HG02798 (cell line): ENCODE measurements at regions not wholly inside any gene's neighbourhood (a gene's known extent, or its start where the extent isn't known, plus 50 kb on each side); places are given as distances from the start of the nearest gene placed in this dataset.

Experiments used
- ATAC-seq: cut with Tn5 transposase; IDR thresholded peaks from one replicate; pipeline ENCODE4 v1.9.1; 2021; ENCODE audit warnings: mild to moderate bottlenecking; ENCODE audit not compliant: unreplicated experiment, poor library complexity

GRCh38 chr5:3542769-3543168 lies 52.9 kb upstream of the IRX1 start:
- no peak for ATAC-seq

DNA sequence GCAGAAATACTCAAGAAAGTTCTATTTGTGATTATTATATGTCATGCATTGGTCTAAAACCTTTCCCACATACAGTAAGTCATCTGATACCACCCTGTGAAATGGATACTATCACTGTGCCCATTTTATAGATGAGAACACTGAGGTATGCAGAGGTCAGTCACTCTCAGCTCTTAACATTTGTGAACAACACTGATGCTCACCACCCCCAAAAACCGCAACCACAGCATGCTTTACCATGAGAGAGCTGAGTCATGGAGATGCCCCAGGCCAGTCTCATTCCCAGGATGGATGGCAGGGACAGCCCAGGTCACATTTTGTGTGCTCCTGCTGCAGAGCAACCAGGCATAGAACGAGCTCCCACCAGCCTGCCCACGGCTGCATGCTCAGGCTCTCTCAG lies 53.5 kb upstream of the IRX1 start:
- no peak for ATAC-seq

GRCh38 chr5:3538886-3539285 lies 56.7 kb upstream of the IRX1 start:
- ATAC-seq, result no peak

DNA sequence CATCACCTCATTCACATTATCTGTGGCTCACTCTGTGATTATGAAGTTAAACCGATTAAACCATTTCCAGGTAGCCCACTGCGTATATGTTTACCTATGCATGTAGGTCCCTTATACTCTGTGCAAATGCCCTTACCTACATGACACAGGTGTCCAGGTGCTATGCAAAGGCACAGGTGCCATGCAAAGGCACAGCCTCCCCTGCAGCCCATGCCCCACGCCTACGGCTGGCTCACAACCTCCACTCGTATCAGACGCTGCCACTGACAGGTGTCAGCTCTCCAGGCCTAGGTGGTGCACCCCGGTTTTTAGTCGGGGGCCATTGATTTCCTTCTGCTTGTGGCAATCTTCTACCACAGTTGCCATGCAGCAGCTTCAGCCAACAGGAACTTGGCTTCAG lies 57.7 kb upstream of the IRX1 start:
- no peak for ATAC-seq

GRCh38 chr5:3535414-3536211 lies 60.0 kb upstream of the IRX1 start:
- no peak for ATAC-seq

DNA sequence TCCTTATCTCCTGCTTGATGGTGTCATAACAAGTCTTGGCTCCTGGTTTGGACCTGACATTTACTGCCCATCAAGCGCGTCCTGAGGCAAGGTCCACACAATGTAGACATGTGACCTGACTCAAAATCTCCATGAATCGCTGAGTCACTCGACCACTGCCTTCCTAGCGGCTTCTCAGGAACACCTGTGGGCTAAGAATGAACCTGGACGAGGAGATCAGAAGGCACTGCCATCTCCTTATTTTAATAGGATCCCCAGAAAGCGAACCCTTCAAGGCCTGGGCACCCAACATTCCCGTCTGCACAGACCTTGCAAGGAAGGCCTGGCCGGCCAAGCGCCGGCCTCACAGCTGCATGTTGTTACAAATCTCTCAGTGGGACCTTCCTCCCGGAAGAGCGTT lies 60.6 kb upstream of the IRX1 start:
- ATAC-seq, result no peak

GRCh38 chr5:3531320-3531986 lies 64.2 kb upstream of the IRX1 start:
- no peak for ATAC-seq

- no peak for ATAC-seq
Observed at GRCh38 chr5:3530251-3530650, 65.4 kb upstream of the IRX1 start.

DNA sequence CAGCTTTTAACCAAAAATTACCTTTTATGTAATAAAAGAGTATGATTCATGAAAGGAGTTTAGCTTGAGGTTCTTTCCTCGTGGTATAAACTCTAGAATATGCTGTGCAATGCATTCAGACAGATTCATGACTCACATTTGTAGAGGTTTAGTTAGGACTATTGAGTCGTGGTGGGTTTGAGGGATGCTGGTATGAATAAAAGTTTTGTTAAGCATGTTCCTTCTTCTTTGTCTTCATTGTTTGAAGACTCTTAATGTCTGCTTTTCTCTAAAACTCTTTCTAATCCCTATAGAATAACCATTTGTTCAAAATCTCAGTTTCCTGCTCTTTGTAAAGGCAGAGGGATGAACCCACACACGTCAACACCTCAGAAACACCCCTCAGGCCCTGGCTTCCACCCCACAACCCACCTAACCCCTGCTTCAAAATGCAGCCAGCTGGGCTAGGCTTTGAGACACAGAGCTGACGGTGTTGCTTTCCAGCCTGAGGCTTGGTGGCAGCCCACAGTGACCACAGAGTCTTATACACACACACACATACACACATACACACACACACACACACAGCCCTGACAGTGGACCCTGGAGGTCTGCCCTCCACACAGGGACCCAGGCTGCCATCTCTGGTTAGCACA lies 69.0 kb upstream of the IRX1 start:
- ATAC-seq, result no peak

DNA sequence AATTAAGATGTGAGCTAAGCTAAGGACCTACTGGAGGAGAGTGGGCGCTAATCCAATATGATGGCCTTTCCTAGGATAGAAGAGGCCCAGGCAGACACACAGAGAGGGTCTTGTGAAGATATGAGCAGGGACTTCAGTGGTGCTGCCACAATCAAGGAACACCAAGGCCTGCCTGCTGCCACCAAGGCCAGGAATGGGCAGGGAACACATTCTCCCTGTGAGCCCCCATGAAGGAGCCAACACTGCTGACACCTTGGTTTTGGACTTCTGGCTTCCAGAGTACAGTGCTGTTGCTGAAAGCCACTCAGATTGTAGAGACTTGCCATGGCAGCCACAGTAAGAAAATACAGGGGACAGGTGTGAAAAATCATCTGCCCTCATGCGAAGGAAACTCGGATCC lies 73.1 kb upstream of the IRX1 start:
- no peak for ATAC-seq

DNA sequence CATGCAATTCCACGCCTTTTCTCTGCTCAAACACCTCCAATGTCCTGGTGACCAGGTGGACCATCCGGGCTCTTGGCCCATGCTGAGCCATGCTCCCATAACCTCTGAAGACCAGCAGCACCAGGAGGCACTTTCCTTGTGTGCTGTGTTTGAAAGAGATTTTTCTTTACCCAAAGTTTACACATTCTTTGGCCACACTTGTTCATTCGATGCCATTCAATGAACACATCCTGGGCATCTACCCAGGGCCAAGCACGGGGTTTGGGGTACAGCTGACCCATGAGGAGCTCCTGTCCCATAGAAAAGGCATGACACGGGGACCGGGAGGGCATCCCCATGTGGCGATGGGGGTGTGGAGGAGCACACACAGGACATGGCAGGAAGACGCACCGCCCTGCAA lies 77.1 kb upstream of the IRX1 start:
- no peak for ATAC-seq

GRCh38 chr5:3518051-3518450 lies 77.6 kb upstream of the IRX1 start:
- no peak for ATAC-seq

- no peak for ATAC-seq
Observed at GRCh38 chr5:3517348-3517747, 78.3 kb upstream of the IRX1 start.

GRCh38 chr5:3512361-3513095 lies 83.1 kb upstream of the IRX1 start:
- no peak for ATAC-seq

DNA sequence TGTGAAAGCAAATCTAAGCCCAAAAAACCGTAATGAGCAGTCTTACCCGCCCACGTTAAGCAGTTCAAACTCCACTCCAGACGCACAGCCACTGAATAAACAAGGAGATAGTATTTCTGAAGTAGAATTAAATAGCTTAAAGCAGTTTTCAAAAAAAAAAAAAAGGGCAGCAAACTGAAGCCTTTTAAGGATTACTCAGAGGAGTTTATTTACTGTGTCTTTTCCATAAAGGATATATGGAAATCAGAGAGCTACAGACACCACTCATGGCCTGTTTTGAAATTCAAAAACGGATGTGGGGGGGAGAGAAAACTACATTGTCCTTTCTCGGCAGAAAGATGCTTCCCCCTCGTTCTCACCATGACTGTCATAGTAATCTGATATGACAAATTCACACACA lies 83.7 kb upstream of the IRX1 start:
- ATAC-seq, result no peak

DNA sequence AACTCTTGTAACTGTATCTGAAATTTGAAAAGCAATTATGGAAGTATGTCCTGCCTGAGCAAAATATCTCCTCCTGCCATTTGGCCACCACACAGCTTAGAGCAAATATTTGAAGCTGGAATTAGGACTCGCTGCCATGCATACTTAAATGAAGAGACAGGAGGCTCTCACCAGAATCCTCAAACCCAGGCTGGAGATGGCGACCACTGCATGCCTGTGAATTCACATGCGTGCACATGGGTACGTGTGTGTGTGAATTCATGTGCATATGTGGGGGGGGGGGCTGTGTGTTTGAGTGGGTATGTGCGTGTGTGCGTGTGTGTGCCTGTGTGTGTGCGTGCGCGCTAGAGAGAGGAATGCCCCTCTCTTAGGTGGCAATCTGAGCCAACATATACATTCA lies 84.1 kb upstream of the IRX1 start:
- ATAC-seq, result no peak

GRCh38 chr5:3510642-3511417 lies 84.8 kb upstream of the IRX1 start:
- ATAC-seq, result no peak

DNA sequence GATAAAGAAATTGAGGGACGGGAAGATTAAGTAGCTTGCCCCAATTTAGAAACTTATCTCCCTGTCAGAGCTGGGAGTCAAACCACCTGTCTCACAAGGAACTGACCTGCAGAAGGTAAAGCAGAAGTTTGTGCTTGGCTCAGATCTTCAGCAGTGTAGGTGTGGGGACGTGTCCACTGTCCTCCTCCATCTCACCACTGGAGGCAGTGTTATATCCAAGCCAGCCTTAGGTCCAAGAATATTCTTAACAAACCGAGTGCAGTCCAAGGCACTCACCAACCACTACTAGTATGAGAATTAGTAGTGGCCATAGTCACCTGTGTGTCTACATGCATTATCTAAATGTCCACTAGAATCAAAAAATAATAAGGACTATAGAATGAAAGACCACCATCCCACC lies 86.3 kb upstream of the IRX1 start:
- no peak for ATAC-seq

GRCh38 chr5:3508395-3508794 lies 87.2 kb upstream of the IRX1 start:
- ATAC-seq, result no peak

GRCh38 chr5:3490957-3491507 lies 104.6 kb upstream of the IRX1 start:
- no peak for ATAC-seq
